Loucy (cell line): ENCODE measurements at regions not wholly inside any gene's neighbourhood (a gene's known extent, or its start where the extent isn't known, plus 50 kb on each side); places are given as distances from the start of the nearest gene placed in this dataset.

Source experiments
- EZH2phosphoT487 ChIP-seq: fragments of 200-600 bp; IDR thresholded peaks from 2 replicates; pipeline ENCODE4 v1.6.1; 2018; ENCODE audit warnings: antibody characterized with exemption, mild to moderate bottlenecking, moderate library complexity, borderline replicate concordance
- TF ChIP-seq, protein P1 (sequence below): fragments of 200-600 bp; sonication (generic); conservative IDR thresholded peaks from 2 replicates; pipeline ENCODE4 v1.5.1; 2014; ENCODE audit warnings: mild to moderate bottlenecking, antibody characterized with exemption, low read length

- TF ChIP-seq, protein P1, sequence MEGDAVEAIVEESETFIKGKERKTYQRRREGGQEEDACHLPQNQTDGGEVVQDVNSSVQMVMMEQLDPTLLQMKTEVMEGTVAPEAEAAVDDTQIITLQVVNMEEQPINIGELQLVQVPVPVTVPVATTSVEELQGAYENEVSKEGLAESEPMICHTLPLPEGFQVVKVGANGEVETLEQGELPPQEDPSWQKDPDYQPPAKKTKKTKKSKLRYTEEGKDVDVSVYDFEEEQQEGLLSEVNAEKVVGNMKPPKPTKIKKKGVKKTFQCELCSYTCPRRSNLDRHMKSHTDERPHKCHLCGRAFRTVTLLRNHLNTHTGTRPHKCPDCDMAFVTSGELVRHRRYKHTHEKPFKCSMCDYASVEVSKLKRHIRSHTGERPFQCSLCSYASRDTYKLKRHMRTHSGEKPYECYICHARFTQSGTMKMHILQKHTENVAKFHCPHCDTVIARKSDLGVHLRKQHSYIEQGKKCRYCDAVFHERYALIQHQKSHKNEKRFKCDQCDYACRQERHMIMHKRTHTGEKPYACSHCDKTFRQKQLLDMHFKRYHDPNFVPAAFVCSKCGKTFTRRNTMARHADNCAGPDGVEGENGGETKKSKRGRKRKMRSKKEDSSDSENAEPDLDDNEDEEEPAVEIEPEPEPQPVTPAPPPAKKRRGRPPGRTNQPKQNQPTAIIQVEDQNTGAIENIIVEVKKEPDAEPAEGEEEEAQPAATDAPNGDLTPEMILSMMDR: no peak
- no peak for TF ChIP-seq EZH2phosphoT487
Measured at GRCh38 chr14:106120101-106120500, 593.7 kb downstream of the TMEM121 start.
